GM06990 (cell line): ENCODE measurements at regions not wholly inside any gene's neighbourhood (a gene's known extent, or its start where the extent isn't known, plus 50 kb on each side); places are given as distances from the start of the nearest gene placed in this dataset.

Experiments used
- DNase-seq: peaks from one replicate; pipeline ENCODE4 v3.0.0-alpha.2; 2011; ENCODE audit not compliant: insufficient read length; ENCODE audit errors: extremely low read depth
- H3K27me3 ChIP-seq: replicated peaks from 2 replicates; pipeline ENCODE4 v1.6.0; 2011; ENCODE audit warnings: low read length; ENCODE audit not compliant: control insufficient read depth, insufficient read depth
- H3K36me3 ChIP-seq: 2 replicates; pipeline ENCODE4 v1.5.1; 2011; ENCODE audit warnings: low read length; ENCODE audit not compliant: control insufficient read depth, insufficient read depth
- H3K4me3 ChIP-seq: replicated peaks from 2 replicates; pipeline ENCODE4 v1.5.1; 2011; ENCODE audit warnings: low read depth, mild to moderate bottlenecking, control low read depth, low read length
- CTCF ChIP-seq: IDR thresholded peaks from 2 replicates; pipeline ENCODE4 v1.5.1; 2011; ENCODE audit warnings: low read length, control low read depth, mild to moderate bottlenecking, inconsistent platforms; ENCODE audit not compliant: insufficient read depth, poor library complexity, severe bottlenecking

- DNase-seq = no peak
- no peak overlapping the region for H3K4me3 ChIP-seq
- H3K36me3 ChIP-seq = no peaks in the 10 kb centered on the region
- TF ChIP-seq CTCF = no peak
- H3K27me3 ChIP-seq = no peaks in the 10 kb centered on the region
Observed at GRCh38 chr19:28425046-28425931, 787.7 kb downstream of the UQCRFS1 start.

GRCh38 chr19:28424662-28425045 is 788.3 kb downstream of the UQCRFS1 start:
- no peaks in the 10 kb centered on the region for H3K36me3 ChIP-seq
- DNase-seq = no peak
- TF ChIP-seq CTCF = no peak
- H3K27me3 ChIP-seq = no peaks in the 10 kb centered on the region
- no peak overlapping the region for H3K4me3 ChIP-seq

- DNase-seq = no peak
- Histone ChIP-seq H3K4me3 (no peak overlapping the region), H3K36me3 (no peaks in the 10 kb centered on the region), H3K27me3 (no peaks in the 10 kb centered on the region)
- no peak for TF ChIP-seq CTCF
Observed at GRCh38 chr19:28424077-28424476, 788.9 kb downstream of the UQCRFS1 start.

GRCh38 chr19:28422791-28423650 is 789.9 kb downstream of the UQCRFS1 start:
- Histone ChIP-seq H3K36me3 (no peaks in the 10 kb centered on the region), H3K27me3 (no peaks in the 10 kb centered on the region), H3K4me3 (no peak overlapping the region)
- no peak for TF ChIP-seq CTCF
- no peak for DNase-seq

- no peak for DNase-seq
- H3K27me3 ChIP-seq = no peaks in the 10 kb centered on the region
- no peak overlapping the region for H3K4me3 ChIP-seq
- no peaks in the 10 kb centered on the region for H3K36me3 ChIP-seq
- no peak for TF ChIP-seq CTCF
Observed at GRCh38 chr19:28422046-28422445, 790.9 kb downstream of the UQCRFS1 start.
